ENCODE measurements at regions not wholly inside any gene's neighbourhood (a gene's known extent, or its start where the extent isn't known, plus 50 kb on each side); places are given as distances from the start of the nearest gene placed in this dataset.

GRCh38 chr12:116339800-116340371, 62.4 kb upstream of the MED13L start:
- TF ChIP-seq CTCF (IDR thresholded peaks at IDR 0.05; ENCODE audit: extremely low read depth in 1 of 2, insufficient read depth in 1 of 2, low read depth in 1 of 2, low read length in 2 of 2) (no peak), POLR2AphosphoS5 (IDR thresholded peaks at IDR 0.05; ENCODE audit: insufficient read depth, low read depth, low read length) (no peak), POLR2A (IDR thresholded peaks at IDR 0.05; ENCODE audit: low read depth, low read length) (no peak), GATA2 (IDR thresholded peaks at IDR 0.05; ENCODE audit: insufficient read depth, insufficient read length, low read depth, low read length) (no peak), MYC (IDR thresholded peaks at IDR 0.05; ENCODE audit: low read depth, low read length) (no peak)
